ENCODE measurements at regions not wholly inside any gene's neighbourhood (a gene's known extent, or its start where the extent isn't known, plus 50 kb on each side); places are given as distances from the start of the nearest gene placed in this dataset.

DNA sequence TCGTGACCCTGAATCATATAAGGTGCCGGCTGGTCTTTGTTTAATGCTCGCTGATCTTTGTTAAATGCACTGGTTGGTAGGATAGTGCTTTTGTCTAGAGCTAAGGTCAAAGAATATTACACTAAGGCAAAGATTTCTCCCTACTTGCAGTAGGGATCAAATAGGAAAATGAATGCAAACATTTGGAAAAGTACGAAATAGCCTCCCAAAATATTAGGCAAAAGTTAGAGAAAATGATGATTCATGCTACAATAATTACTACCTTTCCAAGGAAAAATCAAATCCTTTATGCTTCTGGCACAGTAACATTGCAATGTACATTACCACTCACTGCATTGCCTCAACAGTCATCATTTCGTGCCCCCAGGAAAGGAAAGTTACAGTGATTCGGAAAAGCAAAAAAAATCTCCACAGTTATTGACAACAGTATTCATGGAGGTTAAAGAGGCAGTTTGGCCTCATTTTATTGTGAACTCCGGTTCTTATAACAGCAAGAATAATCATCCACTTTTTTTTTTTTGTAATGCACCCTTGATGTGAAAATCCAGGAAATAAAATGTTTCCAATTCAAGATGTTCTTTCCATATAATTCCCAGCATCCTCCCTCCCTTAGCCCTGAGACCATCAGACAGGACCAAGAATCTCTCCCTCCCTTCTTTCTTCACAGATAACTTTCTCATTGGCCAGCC, 61.7 kb upstream of the ZMYND8 start:
- TF ChIP-seq, protein P1, sequence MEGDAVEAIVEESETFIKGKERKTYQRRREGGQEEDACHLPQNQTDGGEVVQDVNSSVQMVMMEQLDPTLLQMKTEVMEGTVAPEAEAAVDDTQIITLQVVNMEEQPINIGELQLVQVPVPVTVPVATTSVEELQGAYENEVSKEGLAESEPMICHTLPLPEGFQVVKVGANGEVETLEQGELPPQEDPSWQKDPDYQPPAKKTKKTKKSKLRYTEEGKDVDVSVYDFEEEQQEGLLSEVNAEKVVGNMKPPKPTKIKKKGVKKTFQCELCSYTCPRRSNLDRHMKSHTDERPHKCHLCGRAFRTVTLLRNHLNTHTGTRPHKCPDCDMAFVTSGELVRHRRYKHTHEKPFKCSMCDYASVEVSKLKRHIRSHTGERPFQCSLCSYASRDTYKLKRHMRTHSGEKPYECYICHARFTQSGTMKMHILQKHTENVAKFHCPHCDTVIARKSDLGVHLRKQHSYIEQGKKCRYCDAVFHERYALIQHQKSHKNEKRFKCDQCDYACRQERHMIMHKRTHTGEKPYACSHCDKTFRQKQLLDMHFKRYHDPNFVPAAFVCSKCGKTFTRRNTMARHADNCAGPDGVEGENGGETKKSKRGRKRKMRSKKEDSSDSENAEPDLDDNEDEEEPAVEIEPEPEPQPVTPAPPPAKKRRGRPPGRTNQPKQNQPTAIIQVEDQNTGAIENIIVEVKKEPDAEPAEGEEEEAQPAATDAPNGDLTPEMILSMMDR (conservative IDR thresholded peaks at IDR 0.05 in 1 of 2, IDR thresholded peaks at IDR 0.05 in 1 of 2; ENCODE audit: extremely low read depth in 1 of 2, insufficient read depth in 1 of 2, low read depth in 1 of 2, low read length in 2 of 2): no peak
- TF ChIP-seq EZH2 (IDR thresholded peaks at IDR 0.05; ENCODE audit: borderline replicate concordance, low read length): no peak
